ENCODE measurements at regions not wholly inside any gene's neighbourhood (a gene's known extent, or its start where the extent isn't known, plus 50 kb on each side); places are given as distances from the start of the nearest gene placed in this dataset.

GRCh38 chr13:46947425-46948191 lies 50.8 kb upstream of the HTR2A start:
- FAIRE-seq (no peak), DNase-seq (ENCODE audit: low read depth, low spot score) (no peak)
- no peaks in the 10 kb centered on the region for H3K9me1 ChIP-seq (ENCODE audit: control insufficient read depth, extremely low read depth, insufficient read depth, low read length)
- H4K20me1 ChIP-seq (ENCODE audit: control insufficient read depth, extremely low read depth, insufficient read depth, low read length) = no peaks in the 10 kb centered on the region
- no peak overlapping the region for H2AFZ ChIP-seq (ENCODE audit: control insufficient read depth, low read length)
- dilution Hi-C loops (cut with MboI; ENCODE audit: extremely low pct_ligation_motif_present, low sequenced_read_pairs) = no loop called here
- no peaks in the 10 kb centered on the region for H3K79me2 ChIP-seq (ENCODE audit: control insufficient read depth, insufficient read depth, low read length)
- no peak overlapping the region for H3K9ac ChIP-seq (ENCODE audit: control insufficient read depth, extremely low read depth, insufficient read depth, low read length)
- H3K27me3 ChIP-seq (ENCODE audit: control insufficient read depth, extremely low read depth, insufficient read depth, low read length) = no peaks in the 10 kb centered on the region
- H3K9me3 ChIP-seq (ENCODE audit: control insufficient read depth, low read depth, low read length) = no peaks in the 10 kb centered on the region
- peaks cover 29% of the 10 kb centered on the region for H3K4me1 ChIP-seq (ENCODE audit: control insufficient read depth, extremely low read depth, insufficient read depth, low read length)
- TF ChIP-seq, protein P1, sequence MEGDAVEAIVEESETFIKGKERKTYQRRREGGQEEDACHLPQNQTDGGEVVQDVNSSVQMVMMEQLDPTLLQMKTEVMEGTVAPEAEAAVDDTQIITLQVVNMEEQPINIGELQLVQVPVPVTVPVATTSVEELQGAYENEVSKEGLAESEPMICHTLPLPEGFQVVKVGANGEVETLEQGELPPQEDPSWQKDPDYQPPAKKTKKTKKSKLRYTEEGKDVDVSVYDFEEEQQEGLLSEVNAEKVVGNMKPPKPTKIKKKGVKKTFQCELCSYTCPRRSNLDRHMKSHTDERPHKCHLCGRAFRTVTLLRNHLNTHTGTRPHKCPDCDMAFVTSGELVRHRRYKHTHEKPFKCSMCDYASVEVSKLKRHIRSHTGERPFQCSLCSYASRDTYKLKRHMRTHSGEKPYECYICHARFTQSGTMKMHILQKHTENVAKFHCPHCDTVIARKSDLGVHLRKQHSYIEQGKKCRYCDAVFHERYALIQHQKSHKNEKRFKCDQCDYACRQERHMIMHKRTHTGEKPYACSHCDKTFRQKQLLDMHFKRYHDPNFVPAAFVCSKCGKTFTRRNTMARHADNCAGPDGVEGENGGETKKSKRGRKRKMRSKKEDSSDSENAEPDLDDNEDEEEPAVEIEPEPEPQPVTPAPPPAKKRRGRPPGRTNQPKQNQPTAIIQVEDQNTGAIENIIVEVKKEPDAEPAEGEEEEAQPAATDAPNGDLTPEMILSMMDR (optimal IDR thresholded peaks at IDR 0.05 in 1 of 3, IDR thresholded peaks at IDR 0.05 in 1 of 3, conservative IDR thresholded peaks at IDR 0.05 in 1 of 3; ENCODE audit: extremely low read depth in 1 of 3, insufficient read depth in 2 of 3, low read length in 3 of 3) = no peak
- TF ChIP-seq EZH2 (IDR thresholded peaks at IDR 0.05; ENCODE audit: low read length) = no peak
- no peaks in the 10 kb centered on the region for H3K36me3 ChIP-seq (ENCODE audit: control insufficient read depth in 2 of 2, extremely low read depth in 1 of 2, insufficient read depth in 2 of 2, low read length in 2 of 2)
- H3K4me2 ChIP-seq (ENCODE audit: control insufficient read depth, extremely low read depth, insufficient read depth, low read depth, low read length) = no peak overlapping the region
- no peak overlapping the region for H3K4me3 ChIP-seq (ENCODE audit: control insufficient read depth in 2 of 3, extremely low read depth in 1 of 3, insufficient read depth in 2 of 3, low read depth in 1 of 3, low read length in 3 of 3)
- peak overlapping the region; percentile 7 for H3K27ac ChIP-seq (ENCODE audit: control insufficient read depth, insufficient read depth, low read length)

Small RNAs in the stretch of these regions (small RNA-seq; reads per million reads assigned to genes)
- gene GNG5P5 (ENCODE audit: insufficient read length in 3 of 3, low read depth in 3 of 3, low replicate concordance in 1 of 3) = 0 reads per million in 3 experiments
- gene RN7SL700P (ENCODE audit: insufficient read length in 3 of 3, low read depth in 3 of 3, low replicate concordance in 1 of 3) = 0 reads per million in 3 experiments
